Nephron progenitor cell (in vitro differentiated cells): ENCODE measurements at regions not wholly inside any gene's neighbourhood (a gene's known extent, or its start where the extent isn't known, plus 50 kb on each side); places are given as distances from the start of the nearest gene placed in this dataset.

Experiments
- DNase-seq: peaks from one replicate; pipeline ENCODE4 v3.0.0; 2021
- H3K27ac Mint-ChIP-seq: 2 replicates; pipeline ENCODE4 v1.8.0; 2021; ENCODE audit warnings: mild to moderate bottlenecking, moderate library complexity, mixed read lengths
- H3K27me3 Mint-ChIP-seq: 2 replicates; pipeline ENCODE4 v1.8.0; 2021; ENCODE audit warnings: mild to moderate bottlenecking, low read depth, mixed read lengths; ENCODE audit not compliant: poor library complexity
- H3K36me3 Mint-ChIP-seq: 2 replicates; pipeline ENCODE4 v1.8.0; 2021; ENCODE audit warnings: low read depth, mixed read lengths
- H3K4me1 Mint-ChIP-seq: 2 replicates; pipeline ENCODE4 v1.8.0; 2021; ENCODE audit warnings: mixed read lengths
- H3K4me3 Mint-ChIP-seq: 2 replicates; pipeline ENCODE4 v1.8.0; 2021; ENCODE audit warnings: mild to moderate bottlenecking, moderate library complexity, mixed read lengths
- H3K9me3 Mint-ChIP-seq: 2 replicates; pipeline ENCODE4 v1.8.0; 2021; ENCODE audit warnings: mild to moderate bottlenecking, moderate library complexity, mixed read lengths
- TF ChIP-seq, protein P1 (sequence below): fragments of 200-600 bp; sonication (generic); IDR thresholded peaks from 2 replicates; pipeline ENCODE4 v1.5.0; 2021; ENCODE audit warnings: antibody characterized with exemption

DNA sequence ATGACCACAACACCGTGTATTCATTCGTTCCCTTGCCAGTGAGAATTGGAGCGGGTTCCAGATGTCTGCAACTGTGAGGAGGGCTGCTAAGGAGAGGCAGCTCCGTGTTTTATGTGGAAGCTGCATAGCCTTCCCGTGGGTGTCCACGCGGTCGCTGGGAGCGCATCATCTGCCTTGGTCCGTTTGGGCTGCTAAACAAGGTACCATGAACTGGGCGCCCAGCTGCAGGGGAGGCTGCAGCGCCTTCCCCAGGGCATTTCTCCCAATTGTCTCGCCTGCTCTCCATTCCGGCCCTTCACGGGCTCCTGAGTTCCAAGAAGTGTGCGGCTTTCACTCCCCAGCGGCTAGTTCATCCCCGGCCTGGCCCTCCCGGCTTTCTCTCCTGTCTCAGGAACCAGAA is 1446.4 kb downstream of the TBC1D22A start:
- H3K9me3 Mint-ChIP-seq: no peaks in the 10 kb centered on the region
- H3K4me1 Mint-ChIP-seq: peaks cover 28% of the 10 kb centered on the region
- H3K36me3 Mint-ChIP-seq: no peaks in the 10 kb centered on the region
- H3K4me3 Mint-ChIP-seq: no peak overlapping the region
- TF ChIP-seq, protein P1, sequence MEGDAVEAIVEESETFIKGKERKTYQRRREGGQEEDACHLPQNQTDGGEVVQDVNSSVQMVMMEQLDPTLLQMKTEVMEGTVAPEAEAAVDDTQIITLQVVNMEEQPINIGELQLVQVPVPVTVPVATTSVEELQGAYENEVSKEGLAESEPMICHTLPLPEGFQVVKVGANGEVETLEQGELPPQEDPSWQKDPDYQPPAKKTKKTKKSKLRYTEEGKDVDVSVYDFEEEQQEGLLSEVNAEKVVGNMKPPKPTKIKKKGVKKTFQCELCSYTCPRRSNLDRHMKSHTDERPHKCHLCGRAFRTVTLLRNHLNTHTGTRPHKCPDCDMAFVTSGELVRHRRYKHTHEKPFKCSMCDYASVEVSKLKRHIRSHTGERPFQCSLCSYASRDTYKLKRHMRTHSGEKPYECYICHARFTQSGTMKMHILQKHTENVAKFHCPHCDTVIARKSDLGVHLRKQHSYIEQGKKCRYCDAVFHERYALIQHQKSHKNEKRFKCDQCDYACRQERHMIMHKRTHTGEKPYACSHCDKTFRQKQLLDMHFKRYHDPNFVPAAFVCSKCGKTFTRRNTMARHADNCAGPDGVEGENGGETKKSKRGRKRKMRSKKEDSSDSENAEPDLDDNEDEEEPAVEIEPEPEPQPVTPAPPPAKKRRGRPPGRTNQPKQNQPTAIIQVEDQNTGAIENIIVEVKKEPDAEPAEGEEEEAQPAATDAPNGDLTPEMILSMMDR: no peak
- DNase-seq: no peak
- H3K27ac Mint-ChIP-seq: no peak overlapping the region
- H3K27me3 Mint-ChIP-seq: peaks cover 15% of the 10 kb centered on the region

DNA sequence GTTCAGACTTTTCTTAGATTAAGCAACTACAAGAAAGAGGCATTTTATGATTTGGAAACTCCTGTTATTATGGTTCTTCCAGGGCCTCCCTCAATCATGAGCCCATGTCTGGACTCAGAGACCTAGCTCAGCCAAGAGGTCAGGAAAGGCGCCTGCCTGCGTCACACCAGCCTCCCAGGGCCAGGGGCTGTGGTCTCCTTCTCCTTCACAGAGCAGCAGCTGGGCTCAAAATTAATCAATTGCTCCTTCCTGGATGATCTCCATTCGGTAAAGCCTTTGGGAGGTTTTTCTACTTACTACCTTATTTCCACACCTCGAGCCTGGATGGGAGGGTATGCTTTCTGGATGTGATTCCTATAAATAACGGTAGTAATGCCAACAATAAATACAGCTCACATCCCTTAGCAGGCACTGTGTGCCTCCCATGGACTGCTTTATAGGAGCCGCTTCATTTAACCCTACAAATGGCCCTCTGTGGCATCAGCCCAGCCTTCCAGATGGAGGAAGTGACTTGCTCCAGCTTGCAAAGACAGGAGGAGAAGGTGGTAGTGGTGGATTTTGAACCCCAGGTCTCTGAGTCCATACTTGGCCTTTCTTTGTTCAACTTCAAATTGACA is 1445.6 kb downstream of the TBC1D22A start:
- DNase-seq: no peak
- Mint-ChIP-seq H3K27ac (no peak overlapping the region), H3K9me3 (no peaks in the 10 kb centered on the region), H3K4me3 (no peak overlapping the region), H3K4me1 (peaks cover 28% of the 10 kb centered on the region), H3K27me3 (peaks cover 18% of the 10 kb centered on the region), H3K36me3 (no peaks in the 10 kb centered on the region)
- TF ChIP-seq, protein P1: no peak

DNA sequence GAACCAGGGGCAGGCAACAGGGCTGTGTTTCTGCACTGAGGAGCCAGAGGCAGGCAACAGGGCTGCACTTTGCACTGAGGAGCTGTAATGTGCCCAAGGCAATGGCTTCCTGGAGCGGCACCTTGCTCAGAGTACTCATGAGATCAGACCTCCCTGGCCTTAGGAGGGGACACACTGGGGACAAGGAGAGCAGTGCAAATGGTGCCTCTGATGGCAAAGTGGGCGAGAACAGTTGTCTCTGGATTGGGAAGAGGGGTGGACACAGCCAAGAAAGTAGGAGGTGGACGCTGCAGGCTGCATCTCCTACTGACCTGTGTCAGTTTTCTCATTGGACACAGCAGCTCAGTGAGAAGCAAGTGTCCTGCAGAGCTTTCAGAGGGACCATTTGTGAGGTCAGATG is 1443.3 kb downstream of the TBC1D22A start:
- Mint-ChIP-seq H3K27ac (no peak overlapping the region), H3K4me1 (peaks cover 28% of the 10 kb centered on the region), H3K4me3 (no peak overlapping the region), H3K27me3 (peaks cover 22% of the 10 kb centered on the region), H3K36me3 (no peaks in the 10 kb centered on the region), H3K9me3 (no peaks in the 10 kb centered on the region)
- no peak for DNase-seq
- TF ChIP-seq, protein P1: no peak

DNA sequence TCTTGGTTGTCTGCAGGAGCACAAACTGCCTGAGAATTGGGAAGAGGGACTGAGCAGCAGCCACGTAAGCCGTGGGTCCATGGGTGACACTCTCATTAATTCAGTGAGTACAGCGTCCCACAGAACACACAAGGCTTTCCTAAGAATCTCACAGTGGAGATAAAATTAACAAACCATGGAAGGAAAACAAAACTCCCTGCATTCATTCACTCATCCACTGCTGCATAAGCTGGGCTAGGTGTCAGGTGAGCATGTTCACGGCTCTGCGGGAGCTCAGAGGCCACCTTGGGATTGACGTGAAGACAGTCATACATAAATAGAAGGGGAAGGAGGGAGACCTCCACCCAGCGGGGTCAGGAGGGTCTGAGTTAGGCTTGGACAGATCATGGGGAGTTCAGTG is 1442.7 kb downstream of the TBC1D22A start:
- no peak for DNase-seq
- TF ChIP-seq, protein P1: no peak
- no peaks in the 10 kb centered on the region for H3K36me3 Mint-ChIP-seq
- no peaks in the 10 kb centered on the region for H3K9me3 Mint-ChIP-seq
- H3K4me1 Mint-ChIP-seq: peaks cover 22% of the 10 kb centered on the region
- no peak overlapping the region for H3K4me3 Mint-ChIP-seq
- no peak overlapping the region for H3K27ac Mint-ChIP-seq
- peaks cover 20% of the 10 kb centered on the region for H3K27me3 Mint-ChIP-seq

DNA sequence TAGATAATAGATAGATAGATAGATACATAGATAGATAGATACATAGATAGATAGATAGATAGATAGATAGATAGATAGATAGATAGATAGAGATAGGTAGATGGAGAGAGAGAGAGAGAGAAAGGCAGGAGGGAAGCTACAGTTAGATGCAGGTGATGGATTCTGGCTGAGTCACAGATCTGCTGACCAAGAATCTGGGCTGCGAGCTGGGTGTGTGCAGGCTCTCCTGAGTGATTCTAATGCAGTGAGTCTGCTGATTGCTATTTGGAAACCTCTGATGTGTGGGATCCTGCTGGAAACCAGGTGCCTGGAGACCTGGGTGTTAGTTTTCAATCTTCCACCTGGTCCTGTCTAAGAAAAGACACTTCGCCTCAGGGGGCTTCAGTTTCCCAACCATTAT is 1441.8 kb downstream of the TBC1D22A start:
- DNase-seq: no peak
- Mint-ChIP-seq H3K36me3 (no peaks in the 10 kb centered on the region), H3K4me3 (no peak overlapping the region), H3K4me1 (peaks cover 19% of the 10 kb centered on the region), H3K9me3 (no peaks in the 10 kb centered on the region), H3K27me3 (peaks cover 18% of the 10 kb centered on the region), H3K27ac (no peak overlapping the region)
- TF ChIP-seq, protein P1: no peak

DNA sequence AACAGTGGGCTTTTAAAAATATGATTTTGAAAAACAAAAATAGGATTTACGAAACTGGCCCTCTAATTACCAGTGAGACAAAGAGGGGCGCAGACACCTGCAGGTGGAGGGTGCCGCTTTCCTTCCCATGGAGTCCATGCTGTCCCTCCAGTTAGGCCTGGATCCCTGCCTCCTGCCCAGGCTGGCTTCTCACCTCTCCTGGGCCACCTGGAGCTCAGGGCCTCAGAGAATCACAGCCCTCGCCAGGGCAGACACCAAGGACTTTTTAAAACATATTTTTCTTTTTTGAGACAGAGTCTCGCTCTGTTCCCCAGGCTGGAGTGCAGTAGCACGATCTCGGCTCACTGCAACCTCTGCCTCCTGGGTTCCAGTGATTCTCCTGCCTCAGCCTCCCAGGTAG is 1437.2 kb downstream of the TBC1D22A start:
- TF ChIP-seq, protein P1: no peak
- no peak overlapping the region for H3K27ac Mint-ChIP-seq
- H3K4me3 Mint-ChIP-seq: no peak overlapping the region
- H3K36me3 Mint-ChIP-seq: no peaks in the 10 kb centered on the region
- H3K27me3 Mint-ChIP-seq: peaks cover 22% of the 10 kb centered on the region
- H3K4me1 Mint-ChIP-seq: peaks cover 13% of the 10 kb centered on the region
- peaks cover 3% of the 10 kb centered on the region for H3K9me3 Mint-ChIP-seq
- no peak for DNase-seq
